A549 (cell line): ENCODE measurements at regions not wholly inside any gene's neighbourhood (a gene's known extent, or its start where the extent isn't known, plus 50 kb on each side); places are given as distances from the start of the nearest gene placed in this dataset.

ENCODE experiments used
- ATAC-seq, 2 experiments: fragments of 200-7000 bp in 1 of 2; fragments of >200 bp in 1 of 2; cut with Nextera tagmentation in 1 of 2; cut with Tn5 transposase in 1 of 2; 3 replicates each; pipeline versions ENCODE4 v1.8.0 to v1.9.1; 2018 to 2020; ENCODE audit warnings: mild to moderate bottlenecking in 1 of 2, moderate library complexity in 1 of 2
- CTCF ChIA-PET: fragments of 300-600 bp; sonication (Branson Sonifier 250); formaldehyde crosslinking; extraction: SDS; loops from one replicate; lab custom pipeline; 2021; ENCODE audit warnings: antibody characterized with exemption, inconsistent platforms; lab: Yijun Ruan, JAX
- POLR2A ChIA-PET: fragments of 350-600 bp; formaldehyde crosslinking; extraction: SDS; loops from one replicate; lab custom pipeline; 2021; ENCODE audit warnings: antibody characterized with exemption, inconsistent platforms; lab: Yijun Ruan, JAX
- DNase-seq, 2 experiments: peaks; one replicate each; pipeline versions ENCODE4 v3.0.0 to v3.0.0-alpha.2; 2011 to 2016; ENCODE audit warnings: low read depth in 1 of 2, low spot score in 1 of 2
- FAIRE-seq: peaks from 2 replicates; lab custom pipeline; 2011; peaks lifted over from hg19 to GRCh38; lab: Jason Lieb, UNC
- H3K27ac ChIP-seq, 2 experiments: fragments of >200 bp; sonication (Bioruptor Twin); formaldehyde crosslinking; 3 replicates each; pipeline ENCODE4 v1.5.1; 2016 to 2017
- H3K4me1 ChIP-seq: fragments of >200 bp; sonication (Bioruptor Twin); formaldehyde crosslinking; 3 replicates; pipeline ENCODE4 v1.6.1; 2016
- H3K4me2 ChIP-seq: fragments of >200 bp; sonication (Bioruptor Twin); formaldehyde crosslinking; 3 replicates; pipeline ENCODE4 v1.6.1; 2016
- H3K4me3 ChIP-seq: fragments of >200 bp; sonication (Bioruptor Twin); formaldehyde crosslinking; 3 replicates; pipeline ENCODE4 v1.5.1; 2016
- H3K9me3 ChIP-seq: fragments of >200 bp; sonication (Bioruptor Twin); formaldehyde crosslinking; 3 replicates; pipeline ENCODE4 v1.6.1; 2016
- BHLHE40 ChIP-seq: IDR thresholded peaks from 2 replicates; pipeline ENCODE4 v1.6.1; 2012; ENCODE audit warnings: low read depth, low read length, inconsistent platforms
- CEBPB ChIP-seq, 2 experiments: fragments of >200 bp in 1 of 2; sonication (Bioruptor Twin) in 1 of 2; formaldehyde crosslinking in 1 of 2; IDR thresholded peaks; 2 replicates each; pipeline ENCODE4 v1.6.1; 2012 to 2016
- CHD4 ChIP-seq: fragments of 200-600 bp; sonication (generic); IDR thresholded peaks from 2 replicates; pipeline ENCODE4 v1.6.1; 2016; ENCODE audit warnings: antibody characterized with exemption, mild to moderate bottlenecking, borderline replicate concordance
- EHF ChIP-seq: fragments of 250-450 bp; sonication (Bioruptor Pico); IDR thresholded peaks from 2 replicates; pipeline ENCODE4 v1.5.0; 2020; ENCODE audit warnings: mild to moderate bottlenecking
- EP300 ChIP-seq, 2 experiments: fragments of >200 bp; sonication (Bioruptor Twin); formaldehyde crosslinking; IDR thresholded peaks; 2 replicates in 1 of 2; 3 replicates in 1 of 2; pipeline ENCODE4 v1.6.1; 2016 to 2017
- GATA3 ChIP-seq: IDR thresholded peaks from 2 replicates; pipeline ENCODE4 v1.6.1; 2012; ENCODE audit warnings: borderline replicate concordance
- HDAC2 ChIP-seq: fragments of 200-600 bp; sonication (generic); IDR thresholded peaks from 2 replicates; pipeline ENCODE4 v1.6.1; 2016
- HEYL ChIP-seq: fragments of 250-450 bp; sonication (Bioruptor Pico); IDR thresholded peaks from 2 replicates; pipeline ENCODE4 v1.8.0; 2021; ENCODE audit warnings: mild to moderate bottlenecking, moderate library complexity
- HOXA7 ChIP-seq: fragments of 250-450 bp; sonication (Bioruptor Pico); IDR thresholded peaks from 2 replicates; pipeline ENCODE4 v1.5.0; 2020; ENCODE audit warnings: mild to moderate bottlenecking, moderate library complexity
- HOXB5 ChIP-seq: fragments of 250-450 bp; sonication (Bioruptor Pico); IDR thresholded peaks from 2 replicates; pipeline ENCODE4 v1.5.0; 2020; ENCODE audit warnings: mild to moderate bottlenecking, moderate library complexity
- KDM1A ChIP-seq: fragments of 200-600 bp; sonication (generic); IDR thresholded peaks from 2 replicates; pipeline ENCODE4 v1.6.1; 2016; ENCODE audit warnings: low read depth, mild to moderate bottlenecking
- MAFK ChIP-seq: fragments of 450-650 bp; IDR thresholded peaks from 2 replicates; pipeline ENCODE4 v1.6.1; 2014; ENCODE audit not compliant: partially characterized antibody
- MYC ChIP-seq: IDR thresholded peaks from 2 replicates; pipeline ENCODE4 v1.6.1; 2012; ENCODE audit warnings: mild to moderate bottlenecking, inconsistent platforms, low read length, improper control_type of control experiment, borderline replicate concordance
- POLR2A ChIP-seq: IDR thresholded peaks from 2 replicates; pipeline ENCODE4 v1.6.1; 2012; ENCODE audit warnings: mild to moderate bottlenecking, low read length
- POLR2AphosphoS2 ChIP-seq: conservative IDR thresholded peaks from 2 replicates; pipeline ENCODE4 v1.6.1; 2012; ENCODE audit warnings: low read length, improper control_type of control experiment, inconsistent platforms
- RAD21 ChIP-seq, 2 experiments: fragments of >200 bp in 1 of 2; sonication (Bioruptor Twin) in 1 of 2; formaldehyde crosslinking in 1 of 2; IDR thresholded peaks in 1 of 2; conservative IDR thresholded peaks in 1 of 2; 2 replicates in 1 of 2; 3 replicates in 1 of 2; pipeline ENCODE4 v1.6.1; 2012 to 2018; ENCODE audit warnings: inconsistent platforms in 1 of 2
- RARB ChIP-seq: fragments of 250-450 bp; sonication (Bioruptor Pico); IDR thresholded peaks from 2 replicates; pipeline ENCODE4 v1.8.0; 2021; ENCODE audit warnings: mild to moderate bottlenecking, moderate library complexity
- RCOR1 ChIP-seq: fragments of 150-350 bp; IDR thresholded peaks from 2 replicates; pipeline ENCODE4 v1.6.1; 2014; ENCODE audit warnings: antibody characterized with exemption, low read length, low read depth
- SMC3 ChIP-seq: fragments of >200 bp; sonication (Bioruptor Twin); formaldehyde crosslinking; IDR thresholded peaks from 3 replicates; pipeline ENCODE4 v1.6.1; 2018; ENCODE audit warnings: inconsistent platforms
- TFCP2L1 ChIP-seq: fragments of 250-450 bp; sonication (Bioruptor Pico); IDR thresholded peaks from 2 replicates; pipeline ENCODE4 v1.5.0; 2021; ENCODE audit warnings: mild to moderate bottlenecking
- TP53 ChIP-seq: fragments of 250-450 bp; sonication (Bioruptor Pico); IDR thresholded peaks from 2 replicates; pipeline ENCODE4 v1.5.0; 2021; ENCODE audit warnings: mild to moderate bottlenecking, moderate library complexity
- ZC3H11A ChIP-seq: fragments of 450-650 bp; IDR thresholded peaks from 2 replicates; pipeline ENCODE4 v1.6.1; 2014; ENCODE audit warnings: antibody characterized with exemption, mild to moderate bottlenecking
- ZFP36 ChIP-seq: fragments of 450-650 bp; IDR thresholded peaks from 2 replicates; pipeline ENCODE4 v1.6.1; 2014; ENCODE audit warnings: borderline replicate concordance; ENCODE audit not compliant: partially characterized antibody
- ZNF302 ChIP-seq: fragments of 250-450 bp; sonication (Bioruptor Pico); IDR thresholded peaks from 2 replicates; pipeline ENCODE4 v1.9.0; 2021; ENCODE audit warnings: inconsistent platforms, mild to moderate bottlenecking, moderate library complexity
- WGBS: methylation state at CpG from one replicate; pipeline ENCODE4 v1.1.6; 2017; ENCODE audit errors: missing lambda C conversion rate; 5-methylcytosine and 5-hydroxymethylcytosine counted together
- TF ChIP-seq, protein P1 (sequence below): fragments of 250-450 bp; sonication (Bioruptor Pico); IDR thresholded peaks from 2 replicates; pipeline ENCODE4 v1.5.0; 2020; ENCODE audit warnings: low read depth, mild to moderate bottlenecking, moderate library complexity
- TF ChIP-seq, protein P2 (sequence below): fragments of >200 bp; sonication (Bioruptor Twin); formaldehyde crosslinking; IDR thresholded peaks from 3 replicates; pipeline ENCODE4 v1.6.1; 2016
- TF ChIP-seq, protein P3 (sequence below): fragments of 450-650 bp; IDR thresholded peaks from 2 replicates; pipeline ENCODE4 v1.6.1; 2014; ENCODE audit warnings: antibody characterized with exemption
- TF ChIP-seq, protein P4 (sequence below): fragments of >200 bp; sonication (Bioruptor Twin); formaldehyde crosslinking; IDR thresholded peaks from 3 replicates; pipeline ENCODE4 v1.5.1; 2016

DNA sequence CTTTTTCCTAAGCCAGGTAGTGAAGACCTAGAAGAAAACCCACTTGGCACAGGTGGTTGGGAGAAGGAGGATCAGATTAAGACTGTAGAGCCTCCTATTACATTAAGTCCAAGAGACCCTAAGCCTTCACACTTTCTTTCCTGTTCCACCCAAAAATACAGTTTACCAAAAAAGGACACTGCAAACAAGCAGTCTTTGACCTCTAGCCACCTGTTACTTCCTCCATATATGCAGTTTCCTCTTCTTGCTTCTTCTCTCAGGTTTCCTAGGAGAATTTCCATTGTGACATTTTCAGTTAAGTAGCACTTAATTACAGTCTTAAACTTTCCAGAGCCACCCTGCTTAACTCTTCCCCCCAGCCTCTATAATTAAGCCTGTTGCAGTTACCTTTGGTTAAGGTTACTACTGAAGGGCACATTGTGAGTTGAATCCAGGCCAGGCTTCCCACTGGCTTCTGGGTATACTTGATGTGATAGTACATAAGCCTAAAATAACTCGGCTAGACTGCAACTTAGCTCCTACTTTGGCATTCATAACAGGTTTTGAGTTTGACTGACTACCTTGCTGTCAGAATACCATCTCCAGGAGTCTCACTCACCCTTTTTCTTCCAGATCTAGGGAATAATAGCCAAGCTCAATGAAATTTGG, 114.2 kb upstream of the UMPS start:
- WGBS, result 56% methylated on average over 1 of the region's 1 CpG
- CTCF ChIA-PET, result interaction anchor here (0.9 to 1.1 kb wide), 2 partner anchors 45 to 65 kb away, joined by 3 to 4 read pairs; no protein-coding TSS in a partner anchor

DNA sequence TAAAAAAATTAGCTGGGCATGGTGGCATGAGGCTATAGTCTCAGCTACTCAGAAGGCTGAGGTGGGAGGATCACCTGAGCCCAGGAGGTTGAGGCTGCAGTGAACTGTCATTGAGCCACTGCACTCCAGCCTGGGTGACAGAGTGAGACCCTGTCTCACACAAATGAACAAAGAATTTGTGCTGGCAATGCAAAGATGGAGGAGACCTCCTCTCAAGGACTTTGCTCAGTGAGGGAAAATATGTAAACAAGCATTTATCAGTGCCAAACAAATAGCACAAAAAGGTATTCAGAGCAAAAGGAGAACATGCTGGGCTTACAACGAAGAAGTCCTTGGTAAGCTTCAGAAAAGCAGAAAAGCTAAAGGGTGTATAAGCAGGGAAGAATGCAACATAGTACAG, 113.1 kb upstream of the UMPS start:
- no peak for ATAC-seq
- WGBS, result 39% methylated on average over 1 of the region's 1 CpG
- Histone ChIP-seq H3K4me3 (no peak overlapping the region), H3K4me2 (no peak overlapping the region), H3K27ac (no peak overlapping the region), H3K9me3 (no peaks in the 10 kb centered on the region), H3K4me1 (peaks cover 13% of the 10 kb centered on the region)
- TF ChIP-seq SMC3 (no peak), CHD4 (no peak), ZFP36 (no peak), CEBPB (IDR thresholded peaks at IDR 0.05) (no peak), HDAC2 (no peak), HOXB5 (CRISPR knock-in tag) (no peak), KDM1A (no peak), EP300 (IDR thresholded peaks at IDR 0.05) (no peak), MAFK (no peak), POLR2A (no peak), HEYL (CRISPR knock-in tag) (no peak), POLR2AphosphoS2 (no peak), RCOR1 (no peak), ZC3H11A (no peak), RARB (no peak), BHLHE40 (no peak), TP53 (CRISPR knock-in tag) (no peak), MYC (no peak), HOXA7 (CRISPR knock-in tag) (no peak)
- TF ChIP-seq, protein P1, sequence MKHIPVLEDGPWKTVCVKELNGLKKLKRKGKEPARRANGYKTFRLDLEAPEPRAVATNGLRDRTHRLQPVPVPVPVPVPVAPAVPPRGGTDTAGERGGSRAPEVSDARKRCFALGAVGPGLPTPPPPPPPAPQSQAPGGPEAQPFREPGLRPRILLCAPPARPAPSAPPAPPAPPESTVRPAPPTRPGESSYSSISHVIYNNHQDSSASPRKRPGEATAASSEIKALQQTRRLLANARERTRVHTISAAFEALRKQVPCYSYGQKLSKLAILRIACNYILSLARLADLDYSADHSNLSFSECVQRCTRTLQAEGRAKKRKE, result no peak
- DNase-seq, result no peak
- ChIA-PET POLR2A (no interaction called here), CTCF (interaction anchor here (0.6 to 1.1 kb wide), 2 partner anchors 46 to 263 kb away, joined by 3 read pairs; no protein-coding TSS in a partner anchor)
- no peak for FAIRE-seq

More for the DNA sequence above, 114.2 kb upstream of the UMPS start:
- FAIRE-seq, result no peak
- no peak for TF ChIP-seq ZNF302
- no peak for TF ChIP-seq GATA3
- TF ChIP-seq ZFP36, result no peak
- no peak for TF ChIP-seq EHF (CRISPR knock-in tag)
- no peak for TF ChIP-seq HOXA7 (CRISPR knock-in tag)
- TF ChIP-seq POLR2AphosphoS2, result no peak
- TF ChIP-seq, protein P2, sequence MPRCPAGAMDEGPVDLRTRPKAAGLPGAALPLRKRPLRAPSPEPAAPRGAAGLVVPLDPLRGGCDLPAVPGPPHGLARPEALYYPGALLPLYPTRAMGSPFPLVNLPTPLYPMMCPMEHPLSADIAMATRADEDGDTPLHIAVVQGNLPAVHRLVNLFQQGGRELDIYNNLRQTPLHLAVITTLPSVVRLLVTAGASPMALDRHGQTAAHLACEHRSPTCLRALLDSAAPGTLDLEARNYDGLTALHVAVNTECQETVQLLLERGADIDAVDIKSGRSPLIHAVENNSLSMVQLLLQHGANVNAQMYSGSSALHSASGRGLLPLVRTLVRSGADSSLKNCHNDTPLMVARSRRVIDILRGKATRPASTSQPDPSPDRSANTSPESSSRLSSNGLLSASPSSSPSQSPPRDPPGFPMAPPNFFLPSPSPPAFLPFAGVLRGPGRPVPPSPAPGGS, result no peak
- TF ChIP-seq TFCP2L1 (CRISPR knock-in tag), result no peak
- no peak for TF ChIP-seq RARB
- TF ChIP-seq, protein P3, sequence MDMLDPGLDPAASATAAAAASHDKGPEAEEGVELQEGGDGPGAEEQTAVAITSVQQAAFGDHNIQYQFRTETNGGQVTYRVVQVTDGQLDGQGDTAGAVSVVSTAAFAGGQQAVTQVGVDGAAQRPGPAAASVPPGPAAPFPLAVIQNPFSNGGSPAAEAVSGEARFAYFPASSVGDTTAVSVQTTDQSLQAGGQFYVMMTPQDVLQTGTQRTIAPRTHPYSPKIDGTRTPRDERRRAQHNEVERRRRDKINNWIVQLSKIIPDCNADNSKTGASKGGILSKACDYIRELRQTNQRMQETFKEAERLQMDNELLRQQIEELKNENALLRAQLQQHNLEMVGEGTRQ, result no peak
- no peak for TF ChIP-seq RAD21 (conservative IDR thresholded peaks at IDR 0.05 in 1 of 2, IDR thresholded peaks at IDR 0.05 in 1 of 2)
- TF ChIP-seq, protein P4, sequence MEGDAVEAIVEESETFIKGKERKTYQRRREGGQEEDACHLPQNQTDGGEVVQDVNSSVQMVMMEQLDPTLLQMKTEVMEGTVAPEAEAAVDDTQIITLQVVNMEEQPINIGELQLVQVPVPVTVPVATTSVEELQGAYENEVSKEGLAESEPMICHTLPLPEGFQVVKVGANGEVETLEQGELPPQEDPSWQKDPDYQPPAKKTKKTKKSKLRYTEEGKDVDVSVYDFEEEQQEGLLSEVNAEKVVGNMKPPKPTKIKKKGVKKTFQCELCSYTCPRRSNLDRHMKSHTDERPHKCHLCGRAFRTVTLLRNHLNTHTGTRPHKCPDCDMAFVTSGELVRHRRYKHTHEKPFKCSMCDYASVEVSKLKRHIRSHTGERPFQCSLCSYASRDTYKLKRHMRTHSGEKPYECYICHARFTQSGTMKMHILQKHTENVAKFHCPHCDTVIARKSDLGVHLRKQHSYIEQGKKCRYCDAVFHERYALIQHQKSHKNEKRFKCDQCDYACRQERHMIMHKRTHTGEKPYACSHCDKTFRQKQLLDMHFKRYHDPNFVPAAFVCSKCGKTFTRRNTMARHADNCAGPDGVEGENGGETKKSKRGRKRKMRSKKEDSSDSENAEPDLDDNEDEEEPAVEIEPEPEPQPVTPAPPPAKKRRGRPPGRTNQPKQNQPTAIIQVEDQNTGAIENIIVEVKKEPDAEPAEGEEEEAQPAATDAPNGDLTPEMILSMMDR, result no peak
- no peaks in the 10 kb centered on the region for H3K9me3 ChIP-seq
- no peak for ATAC-seq
- H3K4me2 ChIP-seq, result no peak overlapping the region
- DNase-seq, result no peak
- no peak overlapping the region for H3K27ac ChIP-seq
- POLR2A ChIA-PET, result no interaction called here
- no peak overlapping the region for H3K4me3 ChIP-seq
- H3K4me1 ChIP-seq, result peaks cover 11% of the 10 kb centered on the region
